GM12878 (cell line): ENCODE measurements at regions not wholly inside any gene's neighbourhood (a gene's known extent, or its start where the extent isn't known, plus 50 kb on each side); places are given as distances from the start of the nearest gene placed in this dataset.

Source experiments
- ATAC-seq: fragments of 200-7000 bp; cut with Tn5 transposase; 3 replicates; pipeline ENCODE4 v1.9.1; 2020; ENCODE audit warnings: mild to moderate bottlenecking, moderate library complexity
- BruUV-seq: library from RNA; stranded (reverse); fragments of 400-500 nt; replicated peaks from 2 replicates; lab custom pipeline; 2021; lab: Mats Ljungman, UMichigan
- CTCF ChIA-PET: fragments of 300-600 bp; sonication (Branson Sonifier 250); formaldehyde crosslinking; extraction: SDS; loops from one replicate; lab custom pipeline; 2021; ENCODE audit warnings: inconsistent platforms; lab: Yijun Ruan, JAX
- POLR2A ChIA-PET: fragments of 350-600 bp; formaldehyde crosslinking; extraction: SDS; loops from one replicate; lab custom pipeline; 2021; ENCODE audit warnings: inconsistent platforms; lab: Charles Lee
- RAD21 ChIA-PET: fragments of 300-600 bp; sonication (Branson Sonifier 250); formaldehyde crosslinking; loops from one replicate; lab custom pipeline; 2023; ENCODE audit warnings: antibody characterized with exemption; ENCODE audit not compliant: unreplicated experiment; lab: Charles Lee
- SMC1A ChIA-PET: fragments of 300-600 bp; sonication (Branson Sonifier 250); formaldehyde crosslinking; loops from one replicate; lab custom pipeline; 2023; ENCODE audit not compliant: unreplicated experiment, uncharacterized antibody; lab: Charles Lee
- DNase-seq: peaks from one replicate; pipeline ENCODE4 v3.0.0-alpha.2; 2011; ENCODE audit warnings: low read depth, low spot score
- FAIRE-seq: peaks from 3 replicates; lab custom pipeline; 2011; peaks lifted over from hg19 to GRCh38; lab: Jason Lieb, UNC
- H2AFZ ChIP-seq: 2 replicates; pipeline ENCODE4 v1.6.0; 2011; ENCODE audit warnings: low read depth, low read length, control low read depth; ENCODE audit not compliant: control insufficient read depth
- H3K27ac ChIP-seq: 2 replicates; pipeline ENCODE4 v1.5.1; 2011; ENCODE audit warnings: control low read depth; ENCODE audit not compliant: control insufficient read depth, insufficient read depth
- H3K27me3 ChIP-seq, 2 experiments: replicated peaks in 1 of 2; 2 replicates each; pipeline versions ENCODE4 v1.6.0 to v1.6.1; 2011; ENCODE audit warnings: low read length in 1 of 2; ENCODE audit not compliant: control insufficient read depth in 2 of 2, insufficient read depth in 2 of 2
- H3K36me3 ChIP-seq, 2 experiments: 2 replicates each; pipeline ENCODE4 v1.5.1; 2011; ENCODE audit warnings: low read length in 1 of 2; ENCODE audit not compliant: control insufficient read depth in 2 of 2, insufficient read depth in 2 of 2
- H3K4me1 ChIP-seq: 2 replicates; pipeline ENCODE4 v1.6.1; 2011; ENCODE audit warnings: mild to moderate bottlenecking, low read length, moderate library complexity, mixed read lengths; ENCODE audit not compliant: control insufficient read depth, insufficient read depth
- H3K4me2 ChIP-seq: 2 replicates; pipeline ENCODE4 v1.6.0; 2011; ENCODE audit warnings: control low read depth; ENCODE audit not compliant: control insufficient read depth, insufficient read depth
- H3K4me3 ChIP-seq: fragments of 200-600 bp; sonication (generic); 2 replicates; pipeline ENCODE4 v1.5.1; 2016
- H3K79me2 ChIP-seq: 2 replicates; pipeline ENCODE4 v1.6.0; 2011; ENCODE audit warnings: low read length; ENCODE audit not compliant: control insufficient read depth, insufficient read depth
- H3K9ac ChIP-seq: 2 replicates; pipeline ENCODE4 v1.8.0; 2011; ENCODE audit warnings: low read length, control low read depth, mixed read lengths; ENCODE audit not compliant: control insufficient read depth, insufficient read depth
- H3K9me3 ChIP-seq: replicated peaks from 3 replicates; pipeline ENCODE4 v1.5.1; 2011; ENCODE audit warnings: mild to moderate bottlenecking, low read length; ENCODE audit not compliant: control insufficient read depth, insufficient read depth
- H4K20me1 ChIP-seq: 2 replicates; pipeline ENCODE4 v1.6.0; 2011; ENCODE audit not compliant: control insufficient read depth, insufficient read depth
- ASH2L ChIP-seq: fragments of 300-600, 200-600 bp; sonication (generic); IDR thresholded peaks from 2 replicates; pipeline ENCODE4 v1.6.1; 2017; ENCODE audit warnings: low read depth, mild to moderate bottlenecking, borderline replicate concordance
- BCL11A ChIP-seq: IDR thresholded peaks from 2 replicates; pipeline ENCODE4 v1.6.1; 2011; ENCODE audit warnings: low read depth, low read length
- BRCA1 ChIP-seq: IDR thresholded peaks from 2 replicates; pipeline ENCODE4 v1.6.1; 2011; ENCODE audit warnings: low read depth, low read length, improper control_type of control experiment
- IKZF2 ChIP-seq, 2 experiments: fragments of 450-650 bp; IDR thresholded peaks; 2 replicates each; pipeline ENCODE4 v1.6.1; 2017; ENCODE audit warnings: mild to moderate bottlenecking in 2 of 2, moderate library complexity in 2 of 2
- JUNB ChIP-seq: IDR thresholded peaks from 2 replicates; pipeline ENCODE4 v1.6.1; 2016; ENCODE audit warnings: antibody characterized with exemption, mild to moderate bottlenecking
- LARP7 ChIP-seq: fragments of 450-650 bp; IDR thresholded peaks from 2 replicates; pipeline ENCODE4 v1.6.1; 2017; ENCODE audit warnings: mild to moderate bottlenecking
- MEF2A ChIP-seq: IDR thresholded peaks from 2 replicates; pipeline ENCODE4 v1.6.1; 2011; ENCODE audit warnings: low read depth, mild to moderate bottlenecking, low read length, moderate library complexity; ENCODE audit not compliant: insufficient read depth
- TCF7 ChIP-seq: IDR thresholded peaks from 2 replicates; pipeline ENCODE4 v1.6.1; 2014; ENCODE audit warnings: antibody characterized with exemption, borderline replicate concordance
- ZSCAN29 ChIP-seq: fragments of 450-650 bp; IDR thresholded peaks from 2 replicates; pipeline ENCODE4 v1.6.1; 2017; ENCODE audit warnings: mild to moderate bottlenecking, moderate library complexity
- WGBS: methylation state at CpG from one replicate; pipeline ENCODE4 v1.1.6; 2016; ENCODE audit warnings: low lambda C conversion rate; ENCODE audit not compliant: insufficient replicate concordance, insufficient coverage; ENCODE audit errors: missing lambda C conversion rate; 5-methylcytosine and 5-hydroxymethylcytosine counted together
- in situ Hi-C: fragments of 300-500 bp; cut with MboI; formaldehyde crosslinking; loops from 9 replicates; pipeline ENCODE4 v1.14.3; 2018; ENCODE audit warnings: mixed read lengths
- intact Hi-C: fragments of 100-400 bp; cut with micrococcal nuclease; formaldehyde crosslinking; loops from one replicate; pipeline ENCODE4 v1.14.2; 2022; ENCODE audit not compliant: unreplicated experiment
- TF ChIP-seq, protein P1 (sequence below): IDR thresholded peaks from 2 replicates; pipeline ENCODE4 v1.6.1; 2011; ENCODE audit warnings: low read depth, mild to moderate bottlenecking, low read length, moderate library complexity, borderline replicate concordance; ENCODE audit errors: extremely low read depth
- TF ChIP-seq, protein P2 (sequence below): fragments of 450-650 bp; IDR thresholded peaks from 2 replicates; pipeline ENCODE4 v1.6.1; 2018; ENCODE audit warnings: mild to moderate bottlenecking, low read depth, moderate library complexity; ENCODE audit not compliant: partially characterized antibody
- TF ChIP-seq, protein P3 (sequence below): IDR thresholded peaks from 2 replicates; pipeline ENCODE4 v1.6.1; 2012; ENCODE audit warnings: improper control_type of control experiment, low read depth, low read length; ENCODE audit not compliant: insufficient replicate concordance
- TF ChIP-seq, protein P4 (sequence below): IDR thresholded peaks from 2 replicates; pipeline ENCODE4 v1.6.1; 2011; ENCODE audit warnings: low read depth, low read length, improper control_type of control experiment, borderline replicate concordance
- TF ChIP-seq, protein P5 (sequence below): IDR thresholded peaks from 2 replicates; pipeline ENCODE4 v1.6.1; 2012; ENCODE audit warnings: low read depth, low read length, improper control_type of control experiment

DNA sequence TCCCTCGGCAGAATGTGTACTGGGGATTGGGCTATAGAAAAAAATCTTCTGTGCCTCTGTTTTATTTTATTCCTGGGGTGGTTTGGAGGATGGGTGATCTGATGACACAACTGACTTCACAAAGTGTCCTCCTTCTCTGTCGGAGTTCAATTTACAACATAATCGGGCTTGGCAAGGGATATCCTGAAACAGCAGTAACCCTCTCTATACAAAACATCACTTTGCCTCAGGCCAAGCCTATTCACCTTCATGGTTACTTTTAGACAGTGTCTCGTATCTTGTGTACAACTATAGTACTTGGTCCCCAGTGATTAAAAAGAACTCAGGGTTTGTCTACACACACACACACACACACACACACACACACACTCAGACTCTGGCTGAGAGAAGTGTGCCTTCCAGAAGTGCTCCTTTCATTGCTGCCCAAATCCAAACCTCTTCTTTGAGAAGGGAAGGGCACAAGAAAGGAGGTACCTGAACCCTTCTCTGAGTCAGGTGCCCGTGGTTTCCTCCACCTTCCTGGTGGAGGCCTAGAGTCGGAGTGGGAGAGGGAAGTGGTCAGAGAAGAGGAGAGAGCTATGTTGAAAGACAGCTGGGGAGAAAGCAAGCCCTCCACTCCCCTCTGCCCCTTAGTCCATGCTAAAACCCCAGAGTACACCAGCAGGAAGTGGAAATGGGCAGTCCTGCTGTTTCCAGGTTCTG is 62.4 kb upstream of the POU2F1 start:
- RAD21 ChIA-PET, result no interaction called here
- Histone ChIP-seq H2AFZ (no peak overlapping the region), H3K27me3 (no peaks in the 10 kb centered on the region; a peak in 1 of 4 replicates), H3K9me3 (no peaks in the 10 kb centered on the region), H3K27ac (no peak overlapping the region), H3K4me3 (no peak overlapping the region), H3K9ac (no peak overlapping the region), H3K4me2 (no peak overlapping the region), H4K20me1 (no peaks in the 10 kb centered on the region), H3K4me1 (no peaks in the 10 kb centered on the region), H3K36me3 (no peaks in the 10 kb centered on the region), H3K79me2 (no peaks in the 10 kb centered on the region)
- 12% methylated on average over 6 of the region's 6 CpGs for WGBS
- ATAC-seq (no peak), FAIRE-seq (no peak), DNase-seq (no peak)
- CTCF ChIA-PET, result no interaction called here
- no TSS peak for BruUV-seq
- POLR2A ChIA-PET, result no interaction called here
- SMC1A ChIA-PET, result no interaction called here
- intact Hi-C loops, result no loop called here
- in situ Hi-C loops, result no loop called here
- TF ChIP-seq, protein P1, sequence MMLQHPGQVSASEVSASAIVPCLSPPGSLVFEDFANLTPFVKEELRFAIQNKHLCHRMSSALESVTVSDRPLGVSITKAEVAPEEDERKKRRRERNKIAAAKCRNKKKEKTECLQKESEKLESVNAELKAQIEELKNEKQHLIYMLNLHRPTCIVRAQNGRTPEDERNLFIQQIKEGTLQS, result no peak
- TF ChIP-seq BCL11A (no peak), IKZF2 (IDR thresholded peaks at IDR 0.05) (no peak), ASH2L (no peak), LARP7 (no peak), TCF7 (no peak), BRCA1 (no peak), JUNB (no peak), MEF2A (no peak), ZSCAN29 (no peak)
- TF ChIP-seq, protein P2, sequence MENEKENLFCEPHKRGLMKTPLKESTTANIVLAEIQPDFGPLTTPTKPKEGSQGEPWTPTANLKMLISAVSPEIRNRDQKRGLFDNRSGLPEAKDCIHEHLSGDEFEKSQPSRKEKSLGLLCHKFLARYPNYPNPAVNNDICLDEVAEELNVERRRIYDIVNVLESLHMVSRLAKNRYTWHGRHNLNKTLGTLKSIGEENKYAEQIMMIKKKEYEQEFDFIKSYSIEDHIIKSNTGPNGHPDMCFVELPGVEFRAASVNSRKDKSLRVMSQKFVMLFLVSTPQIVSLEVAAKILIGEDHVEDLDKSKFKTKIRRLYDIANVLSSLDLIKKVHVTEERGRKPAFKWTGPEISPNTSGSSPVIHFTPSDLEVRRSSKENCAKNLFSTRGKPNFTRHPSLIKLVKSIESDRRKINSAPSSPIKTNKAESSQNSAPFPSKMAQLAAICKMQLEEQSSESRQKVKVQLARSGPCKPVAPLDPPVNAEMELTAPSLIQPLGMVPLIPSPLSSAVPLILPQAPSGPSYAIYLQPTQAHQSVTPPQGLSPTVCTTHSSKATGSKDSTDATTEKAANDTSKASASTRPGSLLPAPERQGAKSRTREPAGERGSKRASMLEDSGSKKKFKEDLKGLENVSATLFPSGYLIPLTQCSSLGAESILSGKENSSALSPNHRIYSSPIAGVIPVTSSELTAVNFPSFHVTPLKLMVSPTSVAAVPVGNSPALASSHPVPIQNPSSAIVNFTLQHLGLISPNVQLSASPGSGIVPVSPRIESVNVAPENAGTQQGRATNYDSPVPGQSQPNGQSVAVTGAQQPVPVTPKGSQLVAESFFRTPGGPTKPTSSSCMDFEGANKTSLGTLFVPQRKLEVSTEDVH, result no peak
- TF ChIP-seq, protein P3, sequence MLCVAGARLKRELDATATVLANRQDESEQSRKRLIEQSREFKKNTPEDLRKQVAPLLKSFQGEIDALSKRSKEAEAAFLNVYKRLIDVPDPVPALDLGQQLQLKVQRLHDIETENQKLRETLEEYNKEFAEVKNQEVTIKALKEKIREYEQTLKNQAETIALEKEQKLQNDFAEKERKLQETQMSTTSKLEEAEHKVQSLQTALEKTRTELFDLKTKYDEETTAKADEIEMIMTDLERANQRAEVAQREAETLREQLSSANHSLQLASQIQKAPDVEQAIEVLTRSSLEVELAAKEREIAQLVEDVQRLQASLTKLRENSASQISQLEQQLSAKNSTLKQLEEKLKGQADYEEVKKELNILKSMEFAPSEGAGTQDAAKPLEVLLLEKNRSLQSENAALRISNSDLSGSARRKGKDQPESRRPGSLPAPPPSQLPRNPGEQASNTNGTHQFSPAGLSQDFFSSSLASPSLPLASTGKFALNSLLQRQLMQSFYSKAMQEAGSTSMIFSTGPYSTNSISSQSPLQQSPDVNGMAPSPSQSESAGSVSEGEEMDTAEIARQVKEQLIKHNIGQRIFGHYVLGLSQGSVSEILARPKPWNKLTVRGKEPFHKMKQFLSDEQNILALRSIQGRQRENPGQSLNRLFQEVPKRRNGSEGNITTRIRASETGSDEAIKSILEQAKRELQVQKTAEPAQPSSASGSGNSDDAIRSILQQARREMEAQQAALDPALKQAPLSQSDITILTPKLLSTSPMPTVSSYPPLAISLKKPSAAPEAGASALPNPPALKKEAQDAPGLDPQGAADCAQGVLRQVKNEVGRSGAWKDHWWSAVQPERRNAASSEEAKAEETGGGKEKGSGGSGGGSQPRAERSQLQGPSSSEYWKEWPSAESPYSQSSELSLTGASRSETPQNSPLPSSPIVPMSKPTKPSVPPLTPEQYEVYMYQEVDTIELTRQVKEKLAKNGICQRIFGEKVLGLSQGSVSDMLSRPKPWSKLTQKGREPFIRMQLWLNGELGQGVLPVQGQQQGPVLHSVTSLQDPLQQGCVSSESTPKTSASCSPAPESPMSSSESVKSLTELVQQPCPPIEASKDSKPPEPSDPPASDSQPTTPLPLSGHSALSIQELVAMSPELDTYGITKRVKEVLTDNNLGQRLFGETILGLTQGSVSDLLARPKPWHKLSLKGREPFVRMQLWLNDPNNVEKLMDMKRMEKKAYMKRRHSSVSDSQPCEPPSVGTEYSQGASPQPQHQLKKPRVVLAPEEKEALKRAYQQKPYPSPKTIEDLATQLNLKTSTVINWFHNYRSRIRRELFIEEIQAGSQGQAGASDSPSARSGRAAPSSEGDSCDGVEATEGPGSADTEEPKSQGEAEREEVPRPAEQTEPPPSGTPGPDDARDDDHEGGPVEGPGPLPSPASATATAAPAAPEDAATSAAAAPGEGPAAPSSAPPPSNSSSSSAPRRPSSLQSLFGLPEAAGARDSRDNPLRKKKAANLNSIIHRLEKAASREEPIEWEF, result no peak
- TF ChIP-seq, protein P4, sequence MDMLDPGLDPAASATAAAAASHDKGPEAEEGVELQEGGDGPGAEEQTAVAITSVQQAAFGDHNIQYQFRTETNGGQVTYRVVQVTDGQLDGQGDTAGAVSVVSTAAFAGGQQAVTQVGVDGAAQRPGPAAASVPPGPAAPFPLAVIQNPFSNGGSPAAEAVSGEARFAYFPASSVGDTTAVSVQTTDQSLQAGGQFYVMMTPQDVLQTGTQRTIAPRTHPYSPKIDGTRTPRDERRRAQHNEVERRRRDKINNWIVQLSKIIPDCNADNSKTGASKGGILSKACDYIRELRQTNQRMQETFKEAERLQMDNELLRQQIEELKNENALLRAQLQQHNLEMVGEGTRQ, result no peak
- TF ChIP-seq, protein P5, sequence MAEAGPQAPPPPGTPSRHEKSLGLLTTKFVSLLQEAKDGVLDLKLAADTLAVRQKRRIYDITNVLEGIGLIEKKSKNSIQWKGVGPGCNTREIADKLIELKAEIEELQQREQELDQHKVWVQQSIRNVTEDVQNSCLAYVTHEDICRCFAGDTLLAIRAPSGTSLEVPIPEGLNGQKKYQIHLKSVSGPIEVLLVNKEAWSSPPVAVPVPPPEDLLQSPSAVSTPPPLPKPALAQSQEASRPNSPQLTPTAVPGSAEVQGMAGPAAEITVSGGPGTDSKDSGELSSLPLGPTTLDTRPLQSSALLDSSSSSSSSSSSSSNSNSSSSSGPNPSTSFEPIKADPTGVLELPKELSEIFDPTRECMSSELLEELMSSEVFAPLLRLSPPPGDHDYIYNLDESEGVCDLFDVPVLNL, result no peak
